Natural killer cell treated with Interleukin-12 subunit alpha and Interleukin-12 subunit beta and Interleukin-15 and Interleukin-18, amount 100 ng/mL, for 72 hours (primary cell): ENCODE measurements at regions not wholly inside any gene's neighbourhood (a gene's known extent, or its start where the extent isn't known, plus 50 kb on each side); places are given as distances from the start of the nearest gene placed in this dataset.

Source experiments
- ATAC-seq, 2 donors: fragments of 150-1000 bp; cut with Tn5 transposase in 1 of 2; sonication (Bioruptor Pico), chemical (Tn5 transposase) in 1 of 2; 2 replicates each; pipeline ENCODE4 v1.10.0; 2021
- DNase-seq: peaks from one replicate; pipeline ENCODE4 v3.0.0; 2022; ENCODE audit warnings: low spot score
- H3K27ac Mint-ChIP-seq, 2 donors: 1 replicate in 1 of 2; 2 replicates in 1 of 2; pipeline ENCODE4 v1.8.0; 2022; ENCODE audit warnings: mixed read lengths in 2 of 2, mild to moderate bottlenecking in 1 of 2, moderate library complexity in 1 of 2
- H3K27me3 Mint-ChIP-seq, 2 donors: 1 replicate in 1 of 2; 2 replicates in 1 of 2; pipeline ENCODE4 v1.8.0; 2022; ENCODE audit warnings: mixed read lengths in 2 of 2
- H3K36me3 Mint-ChIP-seq: one replicate; pipeline ENCODE4 v1.8.0; 2022; ENCODE audit warnings: mixed read lengths
- H3K4me1 Mint-ChIP-seq, 2 donors: 1 replicate in 1 of 2; 2 replicates in 1 of 2; pipeline ENCODE4 v1.8.0; 2022; ENCODE audit warnings: low read depth in 2 of 2, mixed read lengths in 2 of 2, mild to moderate bottlenecking in 1 of 2
- H3K4me3 Mint-ChIP-seq: one replicate; pipeline ENCODE4 v1.8.0; 2022; ENCODE audit warnings: mixed read lengths
- H3K9me3 Mint-ChIP-seq: 2 replicates; pipeline ENCODE4 v1.8.0; 2022; ENCODE audit warnings: mixed read lengths

GRCh38 chr10:3347413-3348182 is 175.0 kb upstream of the PITRM1 start:
- Mint-ChIP-seq H3K9me3 (no peaks in the 10 kb centered on the region), H3K4me3 (no peak overlapping the region), H3K27me3 (peaks cover 24 to 44% of the 10 kb centered on the region in 2 donors), H3K36me3 (no peaks in the 10 kb centered on the region), H3K27ac (no peak overlapping the region), H3K4me1 (peaks cover 0 to 3% of the 10 kb centered on the region in 2 donors)
- no peak for DNase-seq
- no peak for ATAC-seq

GRCh38 chr10:3346851-3347250 is 174.3 kb upstream of the PITRM1 start:
- H3K4me3 Mint-ChIP-seq, result no peak overlapping the region
- no peak overlapping the region for H3K27ac Mint-ChIP-seq
- peaks cover 24 to 50% of the 10 kb centered on the region in 2 donors for H3K27me3 Mint-ChIP-seq
- peaks cover 0 to 3% of the 10 kb centered on the region in 2 donors for H3K4me1 Mint-ChIP-seq
- DNase-seq (no peak), ATAC-seq (no peak)
- no peaks in the 10 kb centered on the region for H3K9me3 Mint-ChIP-seq
- no peaks in the 10 kb centered on the region for H3K36me3 Mint-ChIP-seq

- DNase-seq, result no peak
- H3K4me3 Mint-ChIP-seq, result no peak overlapping the region
- no peaks in the 10 kb centered on the region for H3K4me1 Mint-ChIP-seq
- no peak for ATAC-seq
- no peaks in the 10 kb centered on the region for H3K9me3 Mint-ChIP-seq
- peaks cover 15 to 48% of the 10 kb centered on the region in 2 donors for H3K27me3 Mint-ChIP-seq
- H3K36me3 Mint-ChIP-seq, result no peaks in the 10 kb centered on the region
- no peak overlapping the region for H3K27ac Mint-ChIP-seq
Measured at GRCh38 chr10:3342771-3343170, 170.2 kb upstream of the PITRM1 start.

- Mint-ChIP-seq H3K27me3 (peaks cover 7 to 41% of the 10 kb centered on the region in 2 donors), H3K27ac (no peak overlapping the region), H3K9me3 (no peaks in the 10 kb centered on the region), H3K4me3 (no peak overlapping the region), H3K36me3 (no peaks in the 10 kb centered on the region), H3K4me1 (no peaks in the 10 kb centered on the region)
- no peak for DNase-seq
- ATAC-seq, result no peak
Measured at GRCh38 chr10:3340127-3340730, 167.6 kb upstream of the PITRM1 start.

GRCh38 chr10:3339531-3339950 is 167.0 kb upstream of the PITRM1 start:
- Mint-ChIP-seq H3K9me3 (no peaks in the 10 kb centered on the region), H3K4me1 (no peaks in the 10 kb centered on the region), H3K4me3 (no peak overlapping the region), H3K27me3 (peaks cover 2 to 35% of the 10 kb centered on the region in 2 donors), H3K27ac (no peak overlapping the region), H3K36me3 (no peaks in the 10 kb centered on the region)
- no peak for ATAC-seq
- no peak for DNase-seq

GRCh38 chr10:3339121-3339520 is 166.5 kb upstream of the PITRM1 start:
- Mint-ChIP-seq H3K4me3 (no peak overlapping the region), H3K36me3 (no peaks in the 10 kb centered on the region), H3K27ac (no peak overlapping the region), H3K27me3 (peaks cover 5 to 35% of the 10 kb centered on the region in 2 donors), H3K4me1 (no peaks in the 10 kb centered on the region), H3K9me3 (no peaks in the 10 kb centered on the region)
- DNase-seq (no peak), ATAC-seq (no peak)

- H3K4me3 Mint-ChIP-seq, result no peak overlapping the region
- H3K27ac Mint-ChIP-seq, result no peak overlapping the region
- no peaks in the 10 kb centered on the region for H3K36me3 Mint-ChIP-seq
- ATAC-seq (no peak), DNase-seq (no peak)
- no peaks in the 10 kb centered on the region for H3K4me1 Mint-ChIP-seq
- H3K9me3 Mint-ChIP-seq, result no peaks in the 10 kb centered on the region
- H3K27me3 Mint-ChIP-seq, result peaks cover 5 to 39% of the 10 kb centered on the region in 2 donors
Measured at GRCh38 chr10:3337741-3338140, 165.2 kb upstream of the PITRM1 start.

GRCh38 chr10:3336673-3337293 is 164.2 kb upstream of the PITRM1 start:
- ATAC-seq (no peak), DNase-seq (no peak)
- no peaks in the 10 kb centered on the region for H3K36me3 Mint-ChIP-seq
- H3K27me3 Mint-ChIP-seq, result peaks cover 9 to 36% of the 10 kb centered on the region in 2 donors
- no peaks in the 10 kb centered on the region for H3K4me1 Mint-ChIP-seq
- H3K4me3 Mint-ChIP-seq, result no peak overlapping the region
- no peaks in the 10 kb centered on the region for H3K9me3 Mint-ChIP-seq
- H3K27ac Mint-ChIP-seq, result no peak overlapping the region

GRCh38 chr10:3333426-3333825 is 160.8 kb upstream of the PITRM1 start:
- Mint-ChIP-seq H3K36me3 (no peaks in the 10 kb centered on the region), H3K27me3 (peaks cover 6 to 21% of the 10 kb centered on the region in 2 donors), H3K4me1 (no peaks in the 10 kb centered on the region), H3K4me3 (no peak overlapping the region), H3K27ac (no peak overlapping the region), H3K9me3 (no peaks in the 10 kb centered on the region)
- ATAC-seq (no peak), DNase-seq (no peak)

- DNase-seq, result no peak
- no peak for ATAC-seq
- Mint-ChIP-seq H3K4me1 (no peaks in the 10 kb centered on the region), H3K4me3 (no peak overlapping the region), H3K9me3 (no peaks in the 10 kb centered on the region), H3K27ac (no peak overlapping the region), H3K27me3 (peaks cover 6 to 21% of the 10 kb centered on the region in 2 donors), H3K36me3 (no peaks in the 10 kb centered on the region)
Measured at GRCh38 chr10:3331690-3332230, 159.2 kb upstream of the PITRM1 start.

- Mint-ChIP-seq H3K4me1 (no peaks in the 10 kb centered on the region), H3K27me3 (peaks cover 6 to 21% of the 10 kb centered on the region in 2 donors), H3K4me3 (no peak overlapping the region), H3K27ac (no peak overlapping the region), H3K9me3 (no peaks in the 10 kb centered on the region), H3K36me3 (no peaks in the 10 kb centered on the region)
- DNase-seq (no peak), ATAC-seq (no peak)
Measured at GRCh38 chr10:3331187-3331586, 158.6 kb upstream of the PITRM1 start.

- no peaks in the 10 kb centered on the region for H3K9me3 Mint-ChIP-seq
- no peaks in the 10 kb centered on the region for H3K36me3 Mint-ChIP-seq
- ATAC-seq, result peak in 1 of 2 donors; percentile 68
- no peak overlapping the region for H3K27ac Mint-ChIP-seq
- no peak for DNase-seq
- H3K27me3 Mint-ChIP-seq, result peaks cover 6 to 21% of the 10 kb centered on the region in 2 donors
- no peaks in the 10 kb centered on the region for H3K4me1 Mint-ChIP-seq
- no peak overlapping the region for H3K4me3 Mint-ChIP-seq
Measured at GRCh38 chr10:3330663-3331062, 158.1 kb upstream of the PITRM1 start.

GRCh38 chr10:3325954-3326750 is 153.6 kb upstream of the PITRM1 start:
- H3K27me3 Mint-ChIP-seq, result peaks cover 0 to 9% of the 10 kb centered on the region in 2 donors
- H3K9me3 Mint-ChIP-seq, result no peaks in the 10 kb centered on the region
- no peak overlapping the region for H3K27ac Mint-ChIP-seq
- peaks cover 0 to 6% of the 10 kb centered on the region in 2 donors for H3K4me1 Mint-ChIP-seq
- H3K4me3 Mint-ChIP-seq, result no peak overlapping the region
- ATAC-seq (no peak), DNase-seq (no peak)
- no peaks in the 10 kb centered on the region for H3K36me3 Mint-ChIP-seq
